ENCODE measurements at regions not wholly inside any gene's neighbourhood (a gene's known extent, or its start where the extent isn't known, plus 50 kb on each side); places are given as distances from the start of the nearest gene placed in this dataset.

- POLR2A ChIA-PET, result no interaction called here
- TF ChIP-seq RFX5 (IDR thresholded peaks at IDR 0.05; ENCODE audit: low read length) (no peak), EZH2phosphoT487 (IDR thresholded peaks at IDR 0.05; ENCODE audit: borderline replicate concordance, low read depth) (no peak), NFIC (IDR thresholded peaks at IDR 0.05; ENCODE audit: borderline replicate concordance) (no peak), SMC3 (IDR thresholded peaks at IDR 0.05; ENCODE audit: low read depth, low read length) (no peak), PBX3 (IDR thresholded peaks at IDR 0.05) (no peak), NRF1 (IDR thresholded peaks at IDR 0.05; ENCODE audit: low read depth, low read length) (no peak), IRF3 (IDR thresholded peaks at IDR 0.05; ENCODE audit: low read depth, low read length) (no peak), TAF1 (IDR thresholded peaks at IDR 0.05; ENCODE audit: borderline replicate concordance, low read depth, low read length) (no peak), FOXJ3 (CRISPR knock-in tag; IDR thresholded peaks at IDR 0.05) (no peak), ZBTB33 (IDR thresholded peaks at IDR 0.05; ENCODE audit: borderline replicate concordance, low read depth) (no peak), GABPA (IDR thresholded peaks at IDR 0.05; ENCODE audit: low read depth) (no peak), GATA2 (CRISPR knock-in tag; IDR thresholded peaks at IDR 0.05) (no peak), SIN3A (IDR thresholded peaks at IDR 0.05; ENCODE audit: borderline replicate concordance, low read depth, low read length) (no peak), ELF1 (IDR thresholded peaks at IDR 0.05) (no peak), RXRA (IDR thresholded peaks at IDR 0.05; ENCODE audit: borderline replicate concordance, low read depth) (no peak), MEF2A (IDR thresholded peaks at IDR 0.05; ENCODE audit: borderline replicate concordance, low read depth) (no peak)
- Histone ChIP-seq H3K27ac (ENCODE audit: low read depth in 2 of 2, low read length in 1 of 2) (no peak overlapping the region), H3K9me2 (0 out of 2 replicates have a peak, but pooled peaks cover 3% of the 10 kb centered on the region), H3K27me3 (ENCODE audit: insufficient read depth) (no peaks in the 10 kb centered on the region), H4K20me1 (ENCODE audit: insufficient read depth) (no peaks in the 10 kb centered on the region), H3K4me2 (no peak overlapping the region), H3K79me2 (ENCODE audit: insufficient read depth) (no peaks in the 10 kb centered on the region), H3F3A (replicated peaks; ENCODE audit: insufficient read depth) (no peaks in the 10 kb centered on the region), H2AFZ (ENCODE audit: low read depth) (no peak overlapping the region), H3K4me3 (ENCODE audit: low read depth in 2 of 2, low read length in 1 of 2) (no peak overlapping the region), H3K36me3 (replicated peaks in 1 of 2; ENCODE audit: control insufficient read depth in 1 of 2, insufficient read depth in 2 of 2, low read length in 1 of 2) (no peaks in the 10 kb centered on the region), H3K9ac (no peak overlapping the region), H3K9me3 (no peaks in the 10 kb centered on the region), H3K4me1 (ENCODE audit: control insufficient read depth in 1 of 2, insufficient read depth in 2 of 2, low read depth in 1 of 2, low read length in 1 of 2) (no peaks in the 10 kb centered on the region)
- 41% methylated on average over 2 of the region's 2 CpGs for WGBS (ENCODE audit: low lambda C conversion rate)
- CTCF ChIA-PET, result no interaction called here
- DNase-seq, result no peak
Observed at GRCh38 chr11:25159341-25159740, 662.5 kb downstream of the LUZP2 start.

- no peak for DNase-seq
- H3K4me1 ChIP-seq (ENCODE audit: control insufficient read depth in 1 of 2, insufficient read depth in 2 of 2, low read depth in 1 of 2, low read length in 1 of 2), result no peaks in the 10 kb centered on the region
- H3F3A ChIP-seq (replicated peaks; ENCODE audit: insufficient read depth), result no peaks in the 10 kb centered on the region
- no peaks in the 10 kb centered on the region for H3K36me3 ChIP-seq (replicated peaks in 1 of 2; ENCODE audit: control insufficient read depth in 1 of 2, insufficient read depth in 2 of 2, low read length in 1 of 2)
- no peaks in the 10 kb centered on the region for H4K20me1 ChIP-seq (ENCODE audit: insufficient read depth)
- no peaks in the 10 kb centered on the region for H3K9me2 ChIP-seq
- H3K27ac ChIP-seq (ENCODE audit: low read depth in 2 of 2, low read length in 1 of 2), result no peak overlapping the region
- no peak overlapping the region for H2AFZ ChIP-seq (ENCODE audit: low read depth)
- no peaks in the 10 kb centered on the region for H3K79me2 ChIP-seq (ENCODE audit: insufficient read depth)
- H3K9ac ChIP-seq, result no peak overlapping the region
- ChIA-PET CTCF (no interaction called here), POLR2A (no interaction called here)
- no peak overlapping the region for H3K4me3 ChIP-seq (ENCODE audit: low read depth in 2 of 2, low read length in 1 of 2)
- H3K4me2 ChIP-seq, result no peak overlapping the region
- H3K27me3 ChIP-seq (ENCODE audit: insufficient read depth), result no peaks in the 10 kb centered on the region
- H3K9me3 ChIP-seq, result no peaks in the 10 kb centered on the region
- no peak for TF ChIP-seq IRF3 (IDR thresholded peaks at IDR 0.05; ENCODE audit: low read depth, low read length)
- no peak for TF ChIP-seq YY1 (IDR thresholded peaks at IDR 0.05; ENCODE audit: low read depth)
- TF ChIP-seq TAF1 (IDR thresholded peaks at IDR 0.05; ENCODE audit: borderline replicate concordance, low read depth, low read length), result no peak
- TF ChIP-seq RAD21 (IDR thresholded peaks at IDR 0.05; ENCODE audit: low read length), result no peak
- TF ChIP-seq ELF1 (IDR thresholded peaks at IDR 0.05), result no peak
- TF ChIP-seq GABPA (IDR thresholded peaks at IDR 0.05; ENCODE audit: low read depth), result no peak
- no peak for TF ChIP-seq GATA2 (CRISPR knock-in tag; IDR thresholded peaks at IDR 0.05)
- TF ChIP-seq CTCF (IDR thresholded peaks at IDR 0.05), result no peak
- no peak for TF ChIP-seq NRF1 (IDR thresholded peaks at IDR 0.05; ENCODE audit: low read depth, low read length)
- TF ChIP-seq FOXM1 (IDR thresholded peaks at IDR 0.05; ENCODE audit: low read depth), result no peak
- TF ChIP-seq EZH2phosphoT487 (IDR thresholded peaks at IDR 0.05; ENCODE audit: borderline replicate concordance, low read depth), result no peak
- no peak for TF ChIP-seq POLR2AphosphoS5 (IDR thresholded peaks at IDR 0.05; ENCODE audit: low read depth, low read length)
- no peak for TF ChIP-seq SMC3 (IDR thresholded peaks at IDR 0.05; ENCODE audit: low read depth, low read length)
- no peak for TF ChIP-seq MXI1 (IDR thresholded peaks at IDR 0.05; ENCODE audit: low read depth, low read length)
Observed at GRCh38 chr11:25163421-25163820, 666.6 kb downstream of the LUZP2 start.

Measured in SK-N-SH (cell line).